Psoas muscle (tissue), 7 donors: ENCODE measurements at regions not wholly inside any gene's neighbourhood (a gene's known extent, or its start where the extent isn't known, plus 50 kb on each side); places are given as distances from the start of the nearest gene placed in this dataset.

Source experiments
- ATAC-seq, 4 donors: fragments of 200-7000 bp; cut with Tn5 transposase; one replicate each; pipeline ENCODE4 v1.9.1; 2020; ENCODE audit warnings: moderate library complexity in 3 of 4, mild to moderate bottlenecking in 2 of 4
- DNase-seq, 2 donors: peaks; one replicate each; pipeline ENCODE4 v3.0.0-alpha.2; 2020
- H3K27ac ChIP-seq: fragments of 200-600 bp; one replicate; pipeline ENCODE4 v1.8.0; 2022
- H3K27me3 ChIP-seq, 3 donors: fragments of 200-600 bp in 1 of 3; one replicate each; pipeline versions ENCODE4 v1.6.1 to v1.8.0; 2013 to 2022; ENCODE audit warnings: low read length in 2 of 3, mild to moderate bottlenecking in 2 of 3, moderate library complexity in 1 of 3; ENCODE audit not compliant: insufficient read depth in 3 of 3
- H3K36me3 ChIP-seq, 2 donors: fragments of 200-600 bp in 1 of 2; one replicate each; pipeline versions ENCODE4 v1.6.1 to v1.8.0; 2013 to 2022; ENCODE audit warnings: low read depth in 1 of 2, mild to moderate bottlenecking in 1 of 2, moderate library complexity in 1 of 2; ENCODE audit not compliant: insufficient read depth in 1 of 2
- H3K4me1 ChIP-seq: fragments of 200-600 bp; one replicate; pipeline ENCODE4 v1.8.0; 2022
- H3K4me3 ChIP-seq: fragments of 200-600 bp; one replicate; pipeline ENCODE4 v1.8.0; 2022; ENCODE audit warnings: mild to moderate bottlenecking
- H3K9me3 ChIP-seq: fragments of 200-600 bp; one replicate; pipeline ENCODE4 v1.8.0; 2022
- CTCF ChIP-seq: fragments of 200-600 bp; IDR thresholded peaks from one replicate; pipeline ENCODE4 v1.8.0; 2022; ENCODE audit warnings: antibody characterized with exemption
- WGBS, 3 donors: extraction: QIAGEN DNeasy Blood & Tissue Kit; methylation state at CpG; one replicate each; pipeline versions ENCODE4 v1.1.6 to v1.1.7; 2013; 5-methylcytosine and 5-hydroxymethylcytosine counted together
- intact Hi-C, 2 donors: fragments of 100-400 bp; cut with DNase I; formaldehyde crosslinking; loops; one replicate each; pipeline versions ENCODE4 v1.11.0 to v1.14.2; 2022
- donor health status: healthy with polysubstance abuse.
- donor health status: DM: no; HTN: no; CAD: no; lungs with moderate emphysema.
- donor health status: Bipolar disorder and iron deficiency.
- donor health status: healthy.
- donor health status: DM: yes; HTN: yes; CAD: no.
- donor health status: DM: no; HTN: no; CAD: no.
- donor health status: DM: yes; HTN: yes; CAD: no.

GRCh38 chr4:151993521-151993920, 232.7 kb upstream of the GATB start:
- TF ChIP-seq CTCF = no peak
- Histone ChIP-seq H3K9me3 (no peaks in the 10 kb centered on the region), H3K27me3 (no peaks in the 10 kb centered on the region), H3K4me3 (no peak overlapping the region), H3K27ac (no peak overlapping the region), H3K4me1 (no peaks in the 10 kb centered on the region), H3K36me3 (no peaks in the 10 kb centered on the region)
- ATAC-seq (no peak), DNase-seq (no peak)
- WGBS, 3 donors = 70 to 76% (median 72%) methylated on average over 8 of the region's 8 CpGs
- intact Hi-C loops = no loop called here

- H3K27me3 ChIP-seq = no peaks in the 10 kb centered on the region
- H3K9me3 ChIP-seq = no peaks in the 10 kb centered on the region
- H3K36me3 ChIP-seq = no peaks in the 10 kb centered on the region
- no peaks in the 10 kb centered on the region for H3K4me1 ChIP-seq
- TF ChIP-seq CTCF = no peak
- DNase-seq = no peak
- H3K4me3 ChIP-seq = no peak overlapping the region
- intact Hi-C loops = no loop called here
- no peak for ATAC-seq
- WGBS, 3 donors = 69 to 78% (median 74%) methylated on average over 5 of the region's 5 CpGs
- H3K27ac ChIP-seq = no peak overlapping the region
Measured at GRCh38 chr4:151992332-151993154, 231.7 kb upstream of the GATB start.

- Histone ChIP-seq H3K4me1 (no peaks in the 10 kb centered on the region), H3K4me3 (no peak overlapping the region), H3K9me3 (no peaks in the 10 kb centered on the region), H3K36me3 (no peaks in the 10 kb centered on the region), H3K27me3 (no peaks in the 10 kb centered on the region), H3K27ac (no peak overlapping the region)
- TF ChIP-seq CTCF = no peak
- DNase-seq = no peak
- intact Hi-C loops = no loop called here
- 39 to 65% (median 53%) methylated on average over 2 of the region's 2 CpGs for WGBS, 3 donors
- no peak for ATAC-seq
Measured at GRCh38 chr4:151991884-151992167, 231.0 kb upstream of the GATB start.

- intact Hi-C loops = no loop called here
- Histone ChIP-seq H3K4me3 (no peak overlapping the region), H3K36me3 (no peaks in the 10 kb centered on the region), H3K27me3 (no peaks in the 10 kb centered on the region), H3K9me3 (no peaks in the 10 kb centered on the region), H3K27ac (no peak overlapping the region), H3K4me1 (no peaks in the 10 kb centered on the region)
- ATAC-seq = no peak
- 31 to 44% (median 37%) methylated on average over 10 of the region's 10 CpGs for WGBS, 3 donors
- no peak for TF ChIP-seq CTCF
- DNase-seq = no peak
Measured at GRCh38 chr4:151991001-151991883, 230.4 kb upstream of the GATB start.
